HFF-Myc (cell line): ENCODE measurements at regions not wholly inside any gene's neighbourhood (a gene's known extent, or its start where the extent isn't known, plus 50 kb on each side); places are given as distances from the start of the nearest gene placed in this dataset.
"Not testable (repeated sequence)": the region's sequence is repeated elsewhere in the genome, so short reads cannot be mapped to it uniquely, and the experiment has no call there.

Experiments
- DNase-seq: peaks from one replicate; pipeline ENCODE4 v3.0.0-alpha.2; 2011; ENCODE audit warnings: low read depth; ENCODE audit errors: extremely low read depth
- H3K4me3 ChIP-seq: replicated peaks from 2 replicates; pipeline ENCODE4 v1.5.1; 2011; ENCODE audit warnings: low read depth, mild to moderate bottlenecking, control low read depth, low read length
- TF ChIP-seq, protein P1 (sequence below): IDR thresholded peaks from 2 replicates; pipeline ENCODE4 v1.5.1; 2012; ENCODE audit warnings: mild to moderate bottlenecking, low read depth, low read length, control low read depth; ENCODE audit errors: missing control alignments

DNA sequence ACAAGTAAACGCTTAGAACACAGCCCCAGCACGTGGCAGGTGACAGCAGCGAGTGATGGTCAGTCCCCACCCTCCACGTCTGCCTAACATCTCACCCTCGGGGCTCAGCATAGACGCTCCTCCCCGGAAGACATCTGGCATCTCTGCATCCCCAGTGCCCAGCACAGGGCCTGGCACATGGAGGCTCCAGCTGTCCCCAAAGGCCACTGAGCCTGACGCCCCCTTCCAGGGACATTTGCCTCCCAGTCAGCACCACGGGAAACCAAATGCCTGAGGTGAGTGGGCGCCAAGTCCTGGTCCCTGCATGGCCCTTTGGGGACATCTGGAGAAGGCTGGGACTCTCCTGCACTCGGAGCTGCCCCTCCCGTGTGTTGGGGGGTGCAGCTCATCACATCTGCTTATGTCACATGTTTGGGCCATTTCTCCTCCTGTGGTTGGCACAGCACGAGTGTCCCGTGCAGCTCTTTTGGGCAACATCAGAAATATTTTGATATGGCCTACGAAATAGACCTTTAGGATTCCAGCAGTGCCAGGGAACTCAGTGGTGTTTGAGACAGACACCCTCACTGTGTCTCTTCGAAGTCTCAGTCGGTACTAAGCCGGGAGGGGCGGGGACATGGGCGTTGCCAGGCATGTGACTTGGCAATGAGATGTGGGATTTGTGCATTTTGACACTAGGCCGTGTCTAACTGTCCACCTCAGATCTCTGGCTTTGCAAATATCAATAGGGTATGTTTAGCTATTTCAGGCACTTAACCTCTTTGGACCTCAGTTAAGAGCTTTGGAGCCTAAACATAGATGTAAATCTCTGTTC, 315.0 kb downstream of the PTPRU start:
- H3K4me3 ChIP-seq, result no peak overlapping the region
- no peak for DNase-seq
- TF ChIP-seq, protein P1, sequence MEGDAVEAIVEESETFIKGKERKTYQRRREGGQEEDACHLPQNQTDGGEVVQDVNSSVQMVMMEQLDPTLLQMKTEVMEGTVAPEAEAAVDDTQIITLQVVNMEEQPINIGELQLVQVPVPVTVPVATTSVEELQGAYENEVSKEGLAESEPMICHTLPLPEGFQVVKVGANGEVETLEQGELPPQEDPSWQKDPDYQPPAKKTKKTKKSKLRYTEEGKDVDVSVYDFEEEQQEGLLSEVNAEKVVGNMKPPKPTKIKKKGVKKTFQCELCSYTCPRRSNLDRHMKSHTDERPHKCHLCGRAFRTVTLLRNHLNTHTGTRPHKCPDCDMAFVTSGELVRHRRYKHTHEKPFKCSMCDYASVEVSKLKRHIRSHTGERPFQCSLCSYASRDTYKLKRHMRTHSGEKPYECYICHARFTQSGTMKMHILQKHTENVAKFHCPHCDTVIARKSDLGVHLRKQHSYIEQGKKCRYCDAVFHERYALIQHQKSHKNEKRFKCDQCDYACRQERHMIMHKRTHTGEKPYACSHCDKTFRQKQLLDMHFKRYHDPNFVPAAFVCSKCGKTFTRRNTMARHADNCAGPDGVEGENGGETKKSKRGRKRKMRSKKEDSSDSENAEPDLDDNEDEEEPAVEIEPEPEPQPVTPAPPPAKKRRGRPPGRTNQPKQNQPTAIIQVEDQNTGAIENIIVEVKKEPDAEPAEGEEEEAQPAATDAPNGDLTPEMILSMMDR, result no peak

DNA sequence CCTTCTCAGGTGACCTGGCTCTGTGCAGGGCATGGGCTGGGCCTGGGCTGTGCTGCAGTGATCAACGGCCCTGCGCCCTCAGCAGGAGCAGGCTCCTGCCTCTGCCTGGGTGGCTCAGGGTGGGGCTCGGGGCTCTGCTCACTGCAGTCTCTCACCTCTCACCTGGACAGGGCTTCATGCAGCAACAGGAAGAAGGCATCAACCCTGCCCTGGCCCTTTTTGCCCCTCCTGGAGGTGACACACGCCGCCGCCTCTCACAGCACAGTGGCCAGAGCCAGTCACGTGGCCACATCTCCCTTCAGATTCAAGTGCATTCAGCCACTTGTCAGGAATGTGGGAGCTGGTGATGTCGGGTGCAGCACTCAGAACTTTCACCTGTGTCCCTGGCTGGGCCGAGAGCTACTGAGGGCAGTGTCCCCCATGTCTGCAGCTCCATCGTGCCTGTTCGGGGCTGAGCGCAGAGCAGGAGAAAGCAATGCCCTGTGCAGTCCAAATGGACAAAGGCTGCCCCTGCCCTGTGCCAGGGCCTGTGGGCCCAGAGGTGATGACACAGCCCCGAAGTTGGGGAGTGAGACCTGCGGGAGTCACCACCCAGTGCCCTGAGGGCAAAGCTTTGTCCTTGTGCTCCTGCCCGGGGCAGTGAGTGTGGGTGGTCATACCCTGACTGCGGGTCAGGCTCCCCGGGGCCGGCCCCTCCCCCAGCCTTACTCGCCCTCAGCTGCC, 314.0 kb downstream of the PTPRU start:
- H3K4me3 ChIP-seq, result no peak overlapping the region
- TF ChIP-seq, protein P1, result no peak
- DNase-seq, result no peak

DNA sequence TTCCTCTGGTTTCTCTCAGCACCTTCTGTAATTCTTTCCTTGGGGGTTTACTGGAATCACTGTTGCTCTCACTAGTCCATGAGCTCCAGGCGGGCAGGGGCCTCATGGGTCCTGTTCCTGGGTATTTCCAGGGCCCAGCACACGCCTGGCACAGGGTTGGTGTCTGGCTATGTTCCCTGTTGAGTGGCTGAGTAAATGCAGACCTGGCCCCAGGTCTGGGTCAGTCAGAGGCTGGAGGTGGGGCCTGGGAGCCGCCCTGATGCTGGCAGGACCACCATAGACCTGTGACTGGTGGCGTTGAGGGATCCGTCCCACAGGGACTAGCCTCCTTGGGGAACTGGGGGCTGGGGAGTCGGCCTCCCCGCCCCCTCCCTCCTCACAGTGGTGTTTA, 313.4 kb downstream of the PTPRU start:
- H3K4me3 ChIP-seq, DNase-seq: not testable (repeated sequence)

DNA sequence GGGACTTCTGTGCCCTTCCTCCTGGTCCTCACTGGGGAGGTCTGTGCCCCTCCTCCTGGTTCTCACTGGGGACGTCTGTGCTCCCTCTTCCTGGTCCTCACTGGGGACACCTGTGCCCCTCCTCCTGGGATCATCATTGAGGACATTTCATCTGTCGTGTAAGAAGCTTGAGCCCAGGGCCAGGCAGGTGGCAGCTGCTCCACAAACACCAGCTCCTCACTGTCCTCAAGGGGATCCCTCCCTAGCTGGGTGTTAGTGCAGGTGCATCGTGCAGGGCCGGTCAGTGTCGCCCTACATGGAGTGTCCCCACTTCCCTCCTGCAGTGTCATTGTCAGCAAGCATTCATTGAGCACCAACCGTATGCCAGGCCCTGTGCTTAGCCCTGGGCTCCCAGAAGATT, 312.7 kb downstream of the PTPRU start:
- H3K4me3 ChIP-seq, result no peak overlapping the region
- no peak for DNase-seq
- TF ChIP-seq, protein P1, result no peak

DNA sequence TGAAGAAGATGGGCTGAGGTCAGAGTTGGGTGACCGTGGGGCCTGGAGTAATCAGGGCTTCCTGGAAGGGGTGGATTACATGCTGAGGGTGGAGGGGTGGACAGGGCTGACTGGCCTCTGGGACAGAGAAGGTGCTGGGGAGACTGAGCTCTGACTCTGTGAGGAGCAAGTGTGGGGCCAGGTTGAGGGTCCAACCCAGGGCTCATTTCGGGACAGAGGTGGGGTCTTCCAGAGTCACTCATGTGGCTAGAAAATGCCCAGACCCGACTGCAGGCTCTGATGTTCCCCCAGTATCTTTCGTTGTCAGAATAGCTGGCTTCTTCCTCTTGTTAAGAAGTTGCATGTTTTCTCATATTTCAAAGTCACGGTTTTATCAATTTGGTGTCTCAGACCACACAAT, 311.8 kb downstream of the PTPRU start:
- no peak overlapping the region for H3K4me3 ChIP-seq
- no peak for DNase-seq
- TF ChIP-seq, protein P1, result no peak

- no peak overlapping the region for H3K4me3 ChIP-seq
- no peak for DNase-seq
- TF ChIP-seq, protein P1, result no peak
Measured at GRCh38 chr1:29547300-29547699, 311.0 kb downstream of the PTPRU start.

- DNase-seq, result no peak
- TF ChIP-seq, protein P1, result no peak
- no peak overlapping the region for H3K4me3 ChIP-seq
Measured at GRCh38 chr1:29546496-29546895, 310.2 kb downstream of the PTPRU start.
